ENCODE measurements at regions not wholly inside any gene's neighbourhood (a gene's known extent, or its start where the extent isn't known, plus 50 kb on each side); places are given as distances from the start of the nearest gene placed in this dataset.
"Not testable (repeated sequence)": the region's sequence is repeated elsewhere in the genome, so short reads cannot be mapped to it uniquely, and the experiment has no call there.

DNA sequence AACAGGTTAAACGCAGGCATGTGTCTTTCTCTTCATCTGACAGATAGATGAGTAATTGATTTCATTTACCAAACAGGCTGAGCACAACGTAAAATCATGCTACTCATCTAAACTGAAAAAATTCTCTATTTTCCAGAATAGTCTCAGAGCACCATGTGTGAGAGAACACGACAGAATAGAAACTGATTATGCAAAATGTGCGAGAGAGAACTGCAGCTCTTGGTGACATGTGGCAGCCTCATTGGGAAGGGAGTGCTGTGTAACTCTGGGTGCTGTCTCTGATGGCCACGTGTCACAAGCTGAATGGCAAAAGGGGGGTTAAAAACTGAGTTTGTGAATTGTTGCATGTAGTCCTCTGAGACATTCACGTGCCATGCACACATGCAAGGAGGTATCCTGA, 143.7 kb upstream of the ATXN1 start:
- DNase-seq (ENCODE audit: low read depth), result no peak

DNA sequence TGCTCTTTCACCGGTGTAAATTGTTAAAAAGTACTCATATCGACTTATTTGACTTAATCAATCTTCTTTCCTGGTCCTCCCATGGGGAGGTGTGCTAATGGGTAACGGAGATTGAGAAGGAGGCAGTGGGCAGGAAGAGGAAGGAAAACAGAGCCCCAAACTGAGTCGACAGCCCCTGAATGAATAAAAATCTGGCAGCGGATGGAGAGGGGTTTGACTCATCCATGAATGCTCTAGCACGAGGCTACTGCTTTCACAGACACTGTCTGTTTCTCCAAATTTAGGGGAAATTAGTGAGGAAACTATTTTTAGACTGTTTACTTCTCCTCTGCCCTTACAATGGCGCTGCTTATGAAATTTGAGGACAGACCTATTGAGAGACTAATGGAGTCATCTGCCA, 142.2 kb upstream of the ATXN1 start:
- DNase-seq (ENCODE audit: low read depth), result no peak

DNA sequence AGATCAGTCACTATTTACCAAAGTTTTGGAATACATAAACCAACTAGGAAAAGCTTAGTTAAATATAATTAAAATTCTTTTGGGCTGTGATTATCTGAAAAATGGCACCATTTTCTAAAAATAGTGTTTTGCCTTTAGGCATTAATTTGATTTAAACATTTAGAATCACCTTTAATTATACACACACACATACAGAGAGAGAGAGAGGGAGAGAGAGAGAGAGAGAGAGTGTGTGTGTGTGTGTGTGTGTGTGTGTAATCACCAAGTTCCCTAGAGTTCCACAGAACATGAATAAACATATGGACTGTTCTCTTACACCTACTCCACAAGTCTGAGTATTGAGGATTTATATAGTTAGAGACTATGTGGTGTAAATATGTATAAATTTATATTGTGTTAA, 141.2 kb upstream of the ATXN1 start:
- DNase-seq (ENCODE audit: low read depth), result no peak

DNA sequence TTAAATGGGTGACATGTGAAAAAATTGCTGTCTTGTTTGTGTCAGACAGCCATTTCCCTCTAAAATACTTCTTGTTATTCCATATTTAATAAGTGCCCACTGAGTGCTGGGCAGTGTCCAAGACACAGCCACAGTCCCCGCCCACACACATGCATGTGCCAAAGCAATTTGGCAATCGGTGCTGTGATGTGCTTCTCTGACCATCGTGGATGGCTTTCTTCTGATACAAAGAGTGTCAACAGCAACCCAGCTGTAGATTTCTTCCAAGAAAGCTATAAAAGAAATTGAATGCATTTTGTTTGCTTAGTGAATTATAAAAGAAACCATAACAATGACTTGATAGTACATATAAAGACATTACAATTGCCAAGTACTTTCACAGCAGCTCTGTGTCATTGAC, 140.5 kb upstream of the ATXN1 start:
- DNase-seq (ENCODE audit: low read depth), result no peak

DNA sequence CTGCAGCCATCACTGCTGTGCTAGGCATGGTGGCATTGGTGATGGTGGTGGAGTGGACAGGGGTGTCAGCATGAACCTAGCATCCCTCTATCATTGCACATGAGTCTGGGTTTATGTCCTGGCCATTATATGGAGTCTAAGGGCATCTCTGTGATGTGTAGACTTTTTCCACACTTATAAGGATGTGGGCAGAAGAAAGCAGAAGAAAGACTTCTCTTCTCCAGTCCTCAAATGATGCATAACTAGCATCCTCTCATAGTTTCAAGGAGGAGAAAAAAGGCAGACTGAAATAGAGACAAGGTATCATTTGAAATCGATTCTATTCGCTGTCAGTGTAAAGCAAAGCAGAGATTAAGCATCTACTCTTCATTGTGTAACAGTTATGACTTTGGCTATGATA, 140.0 kb upstream of the ATXN1 start:
- DNase-seq (ENCODE audit: low read depth), result no peak

DNA sequence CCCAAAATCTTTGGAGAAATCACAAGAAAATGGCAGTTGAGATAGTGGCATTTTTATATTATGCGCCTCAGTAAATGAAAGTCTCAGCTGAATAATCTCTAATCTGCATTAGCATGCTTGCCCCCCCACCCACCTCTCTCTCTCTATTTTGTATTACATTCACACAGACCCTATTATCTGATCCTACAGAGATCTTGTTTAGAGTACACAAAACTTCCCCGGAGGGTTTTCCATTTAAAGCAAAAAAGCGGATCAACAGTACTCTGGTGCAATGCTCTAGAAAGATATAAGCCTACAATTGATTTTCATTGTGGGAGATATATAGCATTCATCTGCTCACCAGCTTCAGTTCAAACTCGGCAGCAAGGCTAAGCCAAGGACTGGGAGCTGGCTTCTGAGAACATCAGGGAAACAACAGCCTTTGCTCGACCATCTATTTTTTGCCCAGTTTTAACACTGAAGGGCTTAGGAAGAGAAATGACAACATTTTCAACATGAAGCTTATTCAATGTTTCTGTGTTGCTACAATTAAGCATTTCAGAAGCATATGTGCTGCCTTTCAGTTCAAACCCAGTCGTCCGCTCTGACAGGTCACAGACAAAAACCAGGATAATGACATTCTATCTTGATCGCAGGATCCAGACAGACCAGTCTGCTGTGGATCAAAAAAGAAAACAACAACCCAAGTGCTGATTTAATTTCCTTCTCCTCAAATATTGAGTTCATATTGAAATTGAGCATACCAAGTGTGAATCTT, 137.6 kb upstream of the ATXN1 start:
- no peak for DNase-seq (ENCODE audit: low read depth)

DNA sequence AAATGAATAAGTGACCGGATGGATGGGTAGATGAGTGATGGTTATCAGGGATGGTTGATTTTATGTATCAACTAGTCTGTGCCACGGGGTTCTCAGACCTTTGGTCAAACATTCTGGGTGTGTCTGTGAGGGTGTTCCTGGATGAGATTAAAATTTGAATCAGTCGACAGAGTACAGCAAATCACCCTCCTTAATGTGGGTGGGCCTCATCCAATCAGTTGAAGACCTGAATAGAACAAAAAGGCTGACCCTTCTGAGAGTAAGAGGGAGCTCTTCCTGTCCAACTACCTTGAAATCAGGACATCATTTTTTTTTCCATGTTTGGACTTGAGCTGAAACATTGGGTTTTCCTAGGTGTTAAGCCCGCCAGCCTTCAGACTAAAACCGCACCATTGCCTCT, 136.4 kb upstream of the ATXN1 start:
- DNase-seq (ENCODE audit: low read depth), result no peak

DNA sequence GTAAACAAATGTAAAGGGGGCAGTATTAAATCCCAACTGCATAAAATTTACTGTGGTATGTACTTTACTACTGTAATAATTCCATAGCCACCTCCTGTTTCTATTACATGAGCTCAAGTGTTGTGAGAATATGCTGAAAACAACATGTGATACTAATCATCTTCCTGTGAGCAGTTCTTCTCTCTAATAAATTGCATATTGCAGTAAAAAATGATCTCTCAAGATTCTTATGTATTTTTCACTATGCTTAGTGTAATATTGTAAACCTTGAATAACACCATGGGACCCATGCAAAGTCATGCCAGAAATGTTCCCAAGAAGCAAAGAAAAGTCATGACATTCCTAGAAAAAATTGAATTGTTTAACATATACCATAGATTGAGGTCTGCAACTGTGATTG, 133.0 kb upstream of the ATXN1 start:
- DNase-seq (ENCODE audit: low read depth), result no peak

DNA sequence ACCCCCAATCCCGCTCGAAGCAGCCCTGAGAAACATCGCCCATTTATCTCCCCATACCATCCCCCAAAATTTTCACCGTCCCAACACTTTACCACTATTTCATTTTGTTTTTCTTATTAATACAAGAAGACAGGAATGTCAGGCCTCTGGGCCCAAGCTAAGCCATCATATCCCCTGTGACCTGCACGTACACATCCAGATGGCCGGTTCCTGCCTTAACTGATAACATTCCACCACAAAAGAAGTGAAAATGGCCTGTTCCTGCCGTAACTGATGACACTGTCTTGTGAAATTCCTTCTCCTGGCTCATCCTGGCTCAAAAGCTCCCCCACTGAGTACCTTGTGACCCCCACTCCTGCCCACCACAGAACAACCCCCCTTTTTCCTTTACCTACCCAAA, 129.8 kb upstream of the ATXN1 start:
- DNase-seq (ENCODE audit: low read depth), result not testable (repeated sequence)

DNA sequence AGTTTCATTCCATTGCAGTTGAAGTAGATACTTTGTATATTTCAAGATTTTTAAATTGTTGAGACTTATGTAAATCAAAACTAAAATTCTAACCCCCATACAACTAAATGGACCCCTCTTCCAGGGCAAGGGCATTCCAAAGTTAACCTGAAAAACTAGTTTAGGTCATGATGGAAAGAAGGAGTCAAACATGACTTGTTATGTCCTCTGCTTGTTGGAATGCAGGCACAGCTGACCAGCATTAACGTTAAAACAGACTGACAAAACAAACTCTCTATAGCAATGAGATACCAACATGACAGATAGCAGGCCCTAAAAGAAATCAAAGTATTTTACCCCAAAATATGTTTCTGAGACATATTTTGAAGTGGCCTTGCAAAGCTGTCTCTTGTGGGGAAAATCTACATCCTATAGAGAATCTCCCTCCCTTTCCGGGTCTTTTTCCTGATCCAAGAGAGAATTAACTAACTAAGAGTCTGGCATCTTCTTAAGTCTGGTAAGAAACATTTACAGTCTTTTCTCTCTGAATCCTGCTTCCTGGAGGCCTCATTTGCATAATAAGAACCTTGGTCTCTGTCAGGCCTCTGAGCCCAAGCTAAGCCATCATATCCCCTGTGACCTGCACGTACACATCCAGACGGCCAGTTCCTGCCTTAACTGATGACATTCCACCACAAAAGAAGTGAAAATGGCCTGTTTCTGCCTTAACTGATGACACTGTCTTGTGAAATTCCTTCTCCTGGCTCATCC, 124.3 kb upstream of the ATXN1 start:
- no peak for DNase-seq (ENCODE audit: low read depth)

DNA sequence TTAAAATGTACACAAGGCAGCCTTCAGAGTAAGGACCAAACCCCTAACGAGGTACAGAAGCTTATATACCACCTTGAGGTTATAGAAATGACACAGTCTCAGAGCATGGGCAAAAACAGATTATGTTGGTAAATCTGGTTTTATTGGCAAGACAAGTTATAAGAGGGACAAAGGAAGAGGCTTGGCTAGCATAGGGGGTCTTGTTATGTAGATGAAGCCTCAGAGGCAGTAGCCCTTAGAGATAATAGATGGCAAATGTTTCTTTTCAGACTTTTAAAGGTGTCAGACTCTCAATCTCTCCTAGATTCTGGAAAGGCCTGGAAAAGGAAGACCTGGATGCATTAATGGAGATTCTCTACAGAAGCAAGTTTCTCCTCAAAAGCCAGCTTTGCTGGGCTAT, 123.3 kb upstream of the ATXN1 start:
- no peak for DNase-seq (ENCODE audit: low read depth)

DNA sequence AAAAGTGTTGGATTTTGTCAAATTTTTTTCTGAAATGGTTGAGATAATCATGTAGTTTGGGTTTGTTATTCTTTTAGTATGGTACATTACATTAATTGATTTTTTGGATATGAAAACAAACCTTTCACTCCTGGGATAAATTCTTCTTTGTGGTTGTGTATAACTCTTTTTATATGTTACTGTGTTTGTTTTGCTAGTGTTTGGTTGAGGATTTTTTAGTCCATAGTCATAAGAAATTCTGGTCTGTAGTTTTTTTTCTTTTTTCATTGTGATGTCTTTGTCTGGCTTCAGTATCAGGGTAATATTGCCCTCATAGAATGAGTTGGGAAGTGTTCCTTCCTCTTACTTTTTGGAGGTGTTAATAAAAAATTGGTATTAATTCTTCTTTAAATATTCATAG, 122.2 kb upstream of the ATXN1 start:
- DNase-seq (ENCODE audit: low read depth), result no peak

DNA sequence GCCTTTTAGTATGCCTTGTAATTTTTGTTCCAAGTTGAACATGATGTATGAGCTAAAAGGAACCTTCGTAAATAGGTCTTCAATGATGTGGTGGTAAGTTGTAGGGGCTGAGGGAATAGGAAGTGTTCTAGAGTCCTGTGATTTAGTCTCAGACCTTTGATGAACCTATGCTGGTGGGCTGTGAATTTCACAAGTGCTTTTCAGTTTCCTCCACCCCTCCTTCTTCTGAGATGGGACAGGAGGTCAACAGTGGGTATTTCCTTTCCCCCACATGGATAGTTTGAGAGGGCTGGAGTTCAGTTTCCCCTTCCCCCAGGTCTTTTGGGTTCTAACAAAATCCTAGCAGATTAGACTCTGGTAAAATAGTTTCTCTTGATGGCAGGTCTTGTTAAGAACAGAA, 121.0 kb upstream of the ATXN1 start:
- DNase-seq (ENCODE audit: low read depth), result no peak

DNA sequence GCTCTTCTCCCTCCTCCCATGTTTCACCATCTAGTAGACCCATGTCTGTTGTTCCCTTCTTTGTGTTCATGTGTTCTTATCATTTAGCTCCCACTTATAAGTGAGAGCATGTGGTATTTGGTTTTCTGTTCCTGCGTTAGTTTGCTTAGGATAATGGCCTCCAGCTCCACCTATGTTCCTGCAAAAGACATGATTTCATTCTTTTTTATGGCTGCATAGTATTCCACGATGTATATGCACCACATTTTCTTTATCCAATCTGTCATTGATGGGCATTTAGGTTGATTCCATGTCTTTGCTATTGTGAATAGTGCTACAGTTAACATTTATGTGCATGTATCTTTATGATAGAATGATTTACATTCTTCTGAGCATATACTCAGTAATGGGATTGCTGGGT, 115.6 kb upstream of the ATXN1 start:
- not testable (repeated sequence) for DNase-seq (ENCODE audit: low read depth)

DNA sequence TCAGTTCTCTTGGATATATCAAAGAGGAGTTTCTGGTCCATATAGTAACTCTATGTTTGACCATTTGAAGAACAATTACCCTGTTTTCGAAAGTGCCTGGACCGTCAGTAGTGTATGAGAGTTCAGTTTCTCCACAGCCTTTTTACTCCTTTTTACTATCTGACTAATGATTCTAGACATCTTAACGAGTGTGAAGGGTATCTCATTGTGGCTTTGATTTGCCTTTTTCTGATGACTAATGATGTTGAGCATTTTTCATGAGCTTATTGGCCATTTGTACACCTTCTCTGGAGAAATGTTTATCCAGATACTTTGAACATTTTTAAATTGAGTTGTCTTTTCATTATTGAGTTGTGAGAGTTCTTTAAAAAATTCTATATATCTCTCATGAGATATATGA, 114.9 kb upstream of the ATXN1 start:
- DNase-seq (ENCODE audit: low read depth), result no peak

DNA sequence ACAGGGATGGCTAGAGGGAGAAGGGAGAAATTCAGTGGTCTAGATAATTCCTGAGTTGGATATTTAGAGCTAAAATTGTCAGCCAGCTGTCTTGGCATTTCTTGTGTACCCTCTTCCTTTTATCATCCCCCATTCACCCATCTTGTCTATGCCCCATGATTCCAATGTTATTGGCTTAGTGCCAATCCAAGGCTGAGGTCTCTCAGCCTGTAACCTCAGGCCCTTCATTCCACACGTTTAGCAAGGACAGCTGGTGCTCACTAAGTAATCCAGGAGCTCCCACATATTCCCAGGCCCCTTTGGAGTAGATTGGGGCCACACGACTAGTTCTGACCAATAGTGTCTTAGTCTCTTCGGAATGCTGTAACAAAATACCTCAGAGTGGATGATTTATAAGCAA, 112.4 kb upstream of the ATXN1 start:
- no peak for DNase-seq (ENCODE audit: low read depth)

DNA sequence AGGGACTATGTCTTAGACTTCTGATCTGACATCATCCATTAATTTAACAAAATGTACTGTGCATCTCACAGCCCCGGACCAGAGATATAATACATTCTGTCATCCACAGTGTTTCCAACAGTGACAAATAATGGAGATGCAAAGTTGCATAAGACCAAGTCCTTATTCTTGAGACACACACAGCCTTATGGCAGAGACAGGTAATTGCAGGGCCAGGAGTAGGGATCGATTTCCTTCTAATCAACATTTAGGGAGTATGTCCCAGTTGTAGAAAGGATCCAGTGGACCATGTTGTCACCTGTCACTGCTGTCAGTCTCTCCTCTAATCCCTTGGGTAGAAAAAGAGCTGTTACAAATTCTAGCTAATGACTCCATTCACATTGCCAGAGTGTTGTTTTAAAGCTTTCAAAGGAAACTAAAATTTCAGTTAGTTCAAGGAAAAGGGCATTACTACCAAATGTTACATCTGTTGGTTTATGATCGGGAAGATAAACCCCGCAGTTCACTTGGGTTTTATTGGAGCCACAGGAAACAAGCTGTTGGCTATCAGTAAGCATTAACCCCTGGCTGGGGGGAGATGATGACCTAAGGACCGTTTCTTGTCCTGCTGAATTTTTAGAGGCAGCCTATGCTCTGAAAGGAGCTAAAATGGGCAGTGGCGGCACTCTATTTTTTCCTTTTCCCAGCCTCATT, 111.4 kb upstream of the ATXN1 start:
- DNase-seq (ENCODE audit: low read depth), result no peak

DNA sequence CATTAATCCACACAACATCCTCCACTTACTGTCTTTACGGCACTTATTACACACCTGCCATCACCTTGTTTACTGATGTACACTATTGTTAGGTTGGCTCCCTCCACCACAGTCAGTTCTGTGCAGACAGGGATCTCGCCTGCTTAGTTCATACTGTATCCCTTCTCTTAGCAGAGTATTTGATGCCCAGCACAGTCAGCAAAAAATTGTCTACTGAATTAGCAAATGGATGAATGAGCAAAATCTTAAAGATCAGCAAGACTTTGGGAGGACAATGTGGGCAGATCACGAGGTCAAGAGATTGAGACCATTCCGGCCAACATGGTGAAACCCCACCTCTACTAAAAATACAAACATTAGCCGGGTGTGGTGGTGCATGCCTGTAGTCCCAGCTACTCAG, 109.8 kb upstream of the ATXN1 start:
- no peak for DNase-seq (ENCODE audit: low read depth)

DNA sequence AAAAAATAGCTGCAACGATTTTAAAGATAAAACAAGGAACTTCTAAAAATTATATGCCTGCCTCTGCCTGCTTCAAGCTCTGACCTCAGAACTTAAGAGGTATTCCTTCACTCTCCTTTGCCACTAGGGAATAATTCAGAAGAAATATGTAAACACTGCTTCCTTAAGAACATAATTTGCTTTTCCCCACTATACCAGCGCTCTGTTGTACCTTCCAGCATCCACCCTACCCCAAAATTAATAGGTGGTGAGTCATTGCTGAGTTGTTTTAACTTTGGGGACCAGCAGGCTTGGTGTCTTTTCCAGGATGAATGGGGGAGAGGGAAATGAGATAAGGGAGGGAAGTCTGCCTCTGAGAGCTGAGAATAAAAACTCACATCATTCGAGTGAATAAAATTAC, 107.7 kb upstream of the ATXN1 start:
- no peak for DNase-seq (ENCODE audit: low read depth)

DNA sequence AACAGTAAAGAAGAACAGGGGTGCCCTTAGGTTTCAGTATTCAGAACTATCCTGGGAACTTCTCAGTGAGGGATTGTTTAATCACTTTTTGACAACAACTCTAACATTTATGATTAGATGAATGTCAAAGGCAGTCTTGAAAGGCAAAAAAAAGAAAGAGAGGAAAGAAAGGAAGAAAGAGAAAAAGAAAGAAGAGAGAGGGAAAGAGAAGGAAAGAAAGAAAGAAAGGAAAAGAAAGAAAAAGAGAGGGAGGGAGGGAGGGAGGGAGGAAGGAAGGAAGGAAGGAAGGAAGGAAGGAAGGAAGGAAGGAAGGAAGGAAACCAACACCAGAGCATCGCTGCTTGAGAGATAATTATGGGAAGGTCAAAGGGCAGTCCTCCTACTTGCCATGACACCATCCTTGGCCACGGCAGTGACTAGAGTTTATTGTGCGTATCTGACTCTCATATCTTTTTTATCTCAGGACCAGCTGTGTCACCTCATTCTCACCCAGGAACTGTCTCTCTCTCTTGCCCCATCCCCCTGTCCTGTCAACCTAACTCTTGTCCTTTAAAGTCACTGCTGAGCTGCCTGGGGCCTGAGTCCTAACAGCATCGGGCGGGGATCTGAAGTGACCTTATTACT, 96.8 kb upstream of the ATXN1 start:
- DNase-seq (ENCODE audit: low read depth), result no peak

DNA sequence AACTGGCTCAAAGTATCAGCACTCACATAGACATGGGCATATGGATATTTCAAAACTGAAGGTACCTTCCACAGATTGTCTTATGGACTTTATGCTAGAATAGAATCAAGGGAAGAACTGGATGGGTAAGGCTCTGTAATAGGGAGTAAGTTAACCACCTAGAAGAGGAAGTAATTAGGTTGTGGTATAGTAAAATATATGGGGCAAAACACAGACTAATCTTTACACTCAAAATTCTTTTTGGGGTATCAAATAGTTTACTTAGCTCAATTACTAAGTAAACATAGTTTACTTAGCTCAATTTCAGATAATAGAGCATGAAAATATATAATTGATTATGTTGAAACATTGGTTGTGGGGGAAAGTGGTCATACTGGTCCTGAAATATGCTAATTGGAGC, 94.2 kb upstream of the ATXN1 start:
- DNase-seq (ENCODE audit: low read depth), result no peak

DNA sequence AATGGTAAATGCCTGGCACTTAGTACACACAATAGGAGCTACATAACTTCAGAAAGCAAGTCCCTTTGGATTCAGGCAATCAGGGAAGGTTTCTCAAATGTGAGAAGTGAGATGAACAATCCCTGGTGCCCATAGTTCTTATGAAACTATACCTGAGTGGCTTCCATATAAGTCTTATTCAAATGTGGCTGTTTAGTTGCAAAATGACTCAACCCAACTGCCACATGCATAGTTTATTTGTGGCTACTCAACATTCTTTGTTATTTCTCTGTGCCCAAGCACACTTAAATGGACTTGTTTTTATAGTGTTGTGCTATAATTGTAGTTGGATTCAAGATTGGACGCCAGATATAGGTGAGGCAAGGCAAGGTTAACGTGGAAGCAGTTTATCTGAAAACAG, 93.7 kb upstream of the ATXN1 start:
- DNase-seq (ENCODE audit: low read depth), result no peak

DNA sequence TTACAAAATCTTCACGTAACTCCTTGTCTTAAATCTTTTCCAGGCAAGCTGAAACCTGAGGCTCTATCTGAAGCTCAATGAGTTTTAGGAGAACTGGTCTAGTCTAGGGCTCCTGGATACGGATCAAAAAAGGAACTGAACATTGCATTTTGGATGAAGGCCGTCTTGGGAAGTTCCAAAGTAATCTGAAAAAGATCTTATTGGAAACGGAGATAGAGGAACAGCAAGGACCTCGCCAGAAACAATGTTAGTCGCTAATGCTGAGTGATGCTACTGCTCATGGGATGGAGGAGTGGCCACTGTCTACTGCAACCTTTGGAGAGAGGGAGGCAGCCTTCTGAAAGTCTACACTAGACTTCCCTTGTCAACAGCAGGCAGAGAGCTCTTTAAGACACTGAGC, 91.4 kb upstream of the ATXN1 start:
- DNase-seq (ENCODE audit: low read depth), result no peak
